ENCODE measurements at regions not wholly inside any gene's neighbourhood (a gene's known extent, or its start where the extent isn't known, plus 50 kb on each side); places are given as distances from the start of the nearest gene placed in this dataset.
"Not testable (repeated sequence)": the region's sequence is repeated elsewhere in the genome, so short reads cannot be mapped to it uniquely, and the experiment has no call there.

- TF ChIP-seq POLR2AphosphoS5 (IDR thresholded peaks at IDR 0.05; ENCODE audit: borderline replicate concordance, low read depth, low read length); EZH2 (IDR thresholded peaks at IDR 0.05): not testable (repeated sequence)
Measured at GRCh38 chr22:25331911-25332310, 112.5 kb downstream of the CRYBB2 start.
